AG10803 (cell line): ENCODE measurements at regions not wholly inside any gene's neighbourhood (a gene's known extent, or its start where the extent isn't known, plus 50 kb on each side); places are given as distances from the start of the nearest gene placed in this dataset.

Experiments used
- DNase-seq: peaks from one replicate; pipeline ENCODE4 v3.0.0; 2010; ENCODE audit warnings: low read depth
- H3K4me3 ChIP-seq: 2 replicates; pipeline ENCODE4 v1.5.1; 2011; ENCODE audit warnings: mild to moderate bottlenecking, low read length, control low read depth
- TF ChIP-seq, protein P1 (sequence below): conservative IDR thresholded peaks from 2 replicates; pipeline ENCODE4 v1.5.1; 2011; ENCODE audit warnings: mild to moderate bottlenecking, low read length, control low read depth, inconsistent platforms

DNA sequence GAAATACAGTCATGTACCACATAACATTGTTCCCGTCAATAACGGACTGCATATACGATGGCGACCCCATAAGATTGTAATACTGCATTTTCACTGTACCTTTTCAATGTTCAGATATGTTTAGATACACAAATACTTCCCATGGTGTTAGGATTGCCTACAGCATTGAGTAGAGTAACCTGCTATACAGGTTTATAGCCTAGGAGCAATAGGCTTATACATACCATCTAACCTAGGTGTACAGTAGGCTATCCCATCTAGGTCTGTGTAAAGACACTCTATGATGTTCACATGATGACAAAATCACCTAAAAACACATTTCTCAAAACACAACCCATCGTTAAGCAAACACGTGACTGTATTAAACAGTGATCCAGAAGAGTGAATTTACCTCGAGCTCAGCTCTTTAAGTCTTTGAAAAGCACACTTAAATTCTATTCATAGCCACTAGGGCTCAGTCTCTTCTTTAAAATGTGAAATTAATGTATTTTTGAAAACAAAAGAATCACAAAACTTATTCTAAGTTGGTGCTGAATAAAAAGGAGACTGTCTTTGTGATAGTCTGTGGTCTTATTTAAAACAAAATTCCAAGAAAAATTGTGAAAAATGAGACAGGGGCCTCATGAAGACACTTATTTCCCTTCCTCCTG lies 239.1 kb upstream of the ARID2 start:
- H3K4me3 ChIP-seq = no peak overlapping the region
- TF ChIP-seq, protein P1, sequence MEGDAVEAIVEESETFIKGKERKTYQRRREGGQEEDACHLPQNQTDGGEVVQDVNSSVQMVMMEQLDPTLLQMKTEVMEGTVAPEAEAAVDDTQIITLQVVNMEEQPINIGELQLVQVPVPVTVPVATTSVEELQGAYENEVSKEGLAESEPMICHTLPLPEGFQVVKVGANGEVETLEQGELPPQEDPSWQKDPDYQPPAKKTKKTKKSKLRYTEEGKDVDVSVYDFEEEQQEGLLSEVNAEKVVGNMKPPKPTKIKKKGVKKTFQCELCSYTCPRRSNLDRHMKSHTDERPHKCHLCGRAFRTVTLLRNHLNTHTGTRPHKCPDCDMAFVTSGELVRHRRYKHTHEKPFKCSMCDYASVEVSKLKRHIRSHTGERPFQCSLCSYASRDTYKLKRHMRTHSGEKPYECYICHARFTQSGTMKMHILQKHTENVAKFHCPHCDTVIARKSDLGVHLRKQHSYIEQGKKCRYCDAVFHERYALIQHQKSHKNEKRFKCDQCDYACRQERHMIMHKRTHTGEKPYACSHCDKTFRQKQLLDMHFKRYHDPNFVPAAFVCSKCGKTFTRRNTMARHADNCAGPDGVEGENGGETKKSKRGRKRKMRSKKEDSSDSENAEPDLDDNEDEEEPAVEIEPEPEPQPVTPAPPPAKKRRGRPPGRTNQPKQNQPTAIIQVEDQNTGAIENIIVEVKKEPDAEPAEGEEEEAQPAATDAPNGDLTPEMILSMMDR = no peak
- no peak for DNase-seq

DNA sequence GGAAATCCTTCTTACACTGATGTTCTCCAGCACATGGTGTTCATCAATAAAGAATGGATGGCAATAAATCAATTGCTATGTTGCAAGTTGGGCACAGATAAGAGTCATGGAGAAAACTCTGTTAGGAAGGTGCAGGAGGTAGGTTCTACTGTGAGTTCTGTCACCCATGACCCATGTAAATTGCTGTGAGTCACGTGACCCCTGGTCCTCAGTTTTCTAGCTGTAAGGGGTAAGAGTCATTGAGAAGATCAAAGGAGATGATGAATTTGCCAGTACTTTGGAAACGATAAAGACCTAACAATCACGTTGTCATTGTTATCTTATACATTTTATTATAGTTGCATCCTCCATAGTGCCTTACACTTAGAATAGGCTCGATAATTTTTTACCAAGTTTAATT lies 235.2 kb upstream of the ARID2 start:
- TF ChIP-seq, protein P1 = no peak
- H3K4me3 ChIP-seq = no peak overlapping the region
- no peak for DNase-seq

DNA sequence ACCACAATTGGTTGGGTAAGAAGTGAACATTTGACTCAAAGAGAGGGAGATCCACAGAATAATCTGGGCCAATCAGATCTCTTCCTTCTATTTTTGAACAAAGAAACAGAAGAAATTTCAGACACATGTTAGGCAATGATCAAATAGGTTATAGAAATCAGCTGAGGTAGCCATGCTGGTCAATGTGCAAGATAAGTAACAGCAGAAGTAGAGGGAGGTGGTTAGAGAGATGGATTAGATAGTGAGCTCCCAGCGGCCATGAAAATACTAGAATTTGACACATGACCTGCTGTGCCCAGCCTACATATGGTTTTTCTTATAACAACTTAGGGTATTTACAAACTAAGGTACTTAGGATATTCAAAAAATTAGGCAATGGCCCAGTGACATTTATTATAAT lies 230.9 kb upstream of the ARID2 start:
- TF ChIP-seq, protein P1 = no peak
- no peak overlapping the region for H3K4me3 ChIP-seq
- DNase-seq = no peak

DNA sequence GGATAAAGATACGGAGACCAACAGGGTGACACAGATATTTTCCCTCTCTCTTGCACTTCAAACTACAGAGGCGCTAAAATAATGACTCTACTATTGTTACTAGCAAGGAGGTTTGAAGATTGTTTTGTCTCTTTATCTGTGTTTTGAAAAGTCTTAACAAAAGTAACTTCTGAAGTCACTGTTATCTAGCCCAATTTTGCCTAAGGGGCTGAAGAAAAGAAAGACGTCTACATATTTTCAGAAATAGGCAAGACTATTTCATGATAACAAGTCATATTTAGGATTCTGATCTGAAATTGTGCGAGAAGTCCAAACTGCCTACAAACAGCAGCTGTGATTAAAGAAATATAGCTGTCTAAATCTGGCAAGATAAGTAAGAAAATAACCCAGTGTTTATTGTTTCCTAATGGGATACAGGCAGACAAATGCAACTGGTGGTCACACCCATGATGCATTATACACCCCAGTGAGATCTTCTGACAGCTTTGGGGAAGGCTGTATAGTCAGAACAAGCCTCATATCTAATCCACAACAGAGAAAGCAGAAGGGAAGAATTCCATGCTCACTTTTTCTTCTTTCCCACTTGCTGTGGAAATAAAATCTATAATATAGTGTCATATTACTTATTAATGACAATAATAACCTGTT lies 226.9 kb upstream of the ARID2 start:
- no peak overlapping the region for H3K4me3 ChIP-seq
- DNase-seq = no peak
- TF ChIP-seq, protein P1 = no peak

DNA sequence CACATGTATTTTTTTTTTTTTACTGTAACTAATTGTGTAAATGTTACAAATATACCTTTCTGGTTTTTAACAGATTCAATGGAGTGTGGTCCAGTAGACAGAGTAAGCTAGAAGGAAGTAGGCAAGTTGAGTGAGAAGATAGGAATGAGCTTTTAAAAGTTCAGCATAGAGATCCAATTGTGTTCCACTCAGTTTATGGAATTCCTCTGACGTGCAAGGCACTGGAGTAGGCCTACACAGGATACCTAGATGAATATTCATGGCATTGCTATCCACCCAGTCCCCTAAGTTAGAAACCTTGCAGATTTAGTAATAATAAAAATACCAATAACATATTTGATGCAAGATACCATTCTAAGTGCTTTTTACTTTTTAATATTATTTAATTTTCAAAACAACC lies 225.6 kb upstream of the ARID2 start:
- TF ChIP-seq, protein P1 = no peak
- no peak for DNase-seq
- no peak overlapping the region for H3K4me3 ChIP-seq

DNA sequence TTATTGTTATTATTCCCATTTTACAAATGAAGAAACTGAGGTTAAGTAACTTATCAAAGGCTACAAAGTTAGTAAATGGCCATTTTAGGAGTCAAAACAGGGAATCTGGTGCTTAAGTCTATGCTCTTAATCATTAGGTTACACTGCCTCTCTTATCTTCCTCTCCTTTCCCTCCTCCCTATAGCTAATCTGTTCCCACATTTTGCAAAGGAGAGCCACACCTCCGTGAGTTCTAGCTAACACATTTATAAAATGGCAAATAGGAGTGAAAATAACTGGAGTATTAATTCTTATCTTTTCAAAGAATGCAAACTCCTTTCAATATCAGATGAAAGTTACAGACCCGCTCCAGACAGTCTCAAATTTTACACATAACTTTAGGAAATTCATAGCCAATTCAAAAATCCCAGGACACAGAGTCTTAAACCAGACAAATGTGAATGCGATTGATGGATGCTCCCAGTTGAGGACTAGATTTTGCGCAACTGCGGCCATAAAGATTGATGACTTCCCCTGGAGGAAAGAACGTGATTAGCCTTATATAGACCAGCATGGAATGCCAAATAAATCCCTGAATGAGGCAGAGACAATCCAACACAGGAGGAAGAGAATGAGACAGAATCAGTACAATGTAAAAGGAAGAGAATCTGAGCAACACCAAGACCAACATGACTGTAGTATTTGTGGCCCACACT lies 225.0 kb upstream of the ARID2 start:
- H3K4me3 ChIP-seq = no peak overlapping the region
- DNase-seq = no peak
- TF ChIP-seq, protein P1 = no peak

DNA sequence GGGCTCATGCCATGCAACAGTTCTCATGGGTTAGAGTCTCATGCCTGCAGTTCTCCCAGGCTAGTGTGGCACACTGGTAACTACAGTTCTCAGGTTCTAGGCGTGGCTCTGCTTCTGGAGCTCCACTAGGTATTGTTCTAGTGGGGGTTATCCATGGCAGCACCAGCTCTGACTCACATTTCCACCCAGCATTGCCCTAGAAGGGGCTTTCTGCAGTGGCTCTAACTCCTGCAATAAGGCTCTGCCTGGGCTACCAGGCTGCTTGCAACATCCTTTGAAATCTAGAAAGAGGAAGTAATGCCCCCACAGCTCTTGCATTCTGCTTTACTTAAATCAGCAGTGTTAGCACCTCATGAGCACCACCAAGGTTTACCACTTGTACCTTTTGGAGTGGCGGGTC lies 220.3 kb upstream of the ARID2 start:
- no peak for DNase-seq
- no peak overlapping the region for H3K4me3 ChIP-seq
- TF ChIP-seq, protein P1 = no peak
